ENCODE measurements at regions not wholly inside any gene's neighbourhood (a gene's known extent, or its start where the extent isn't known, plus 50 kb on each side); places are given as distances from the start of the nearest gene placed in this dataset.

- no peak for DNase-seq
These were observed 57.3 kb upstream of the PLSCR4 start for GRCh38 chr3:146308222-146308621.

GRCh38 chr3:146307456-146307725, 56.5 kb upstream of the PLSCR4 start:
- no peak for DNase-seq

DNA sequence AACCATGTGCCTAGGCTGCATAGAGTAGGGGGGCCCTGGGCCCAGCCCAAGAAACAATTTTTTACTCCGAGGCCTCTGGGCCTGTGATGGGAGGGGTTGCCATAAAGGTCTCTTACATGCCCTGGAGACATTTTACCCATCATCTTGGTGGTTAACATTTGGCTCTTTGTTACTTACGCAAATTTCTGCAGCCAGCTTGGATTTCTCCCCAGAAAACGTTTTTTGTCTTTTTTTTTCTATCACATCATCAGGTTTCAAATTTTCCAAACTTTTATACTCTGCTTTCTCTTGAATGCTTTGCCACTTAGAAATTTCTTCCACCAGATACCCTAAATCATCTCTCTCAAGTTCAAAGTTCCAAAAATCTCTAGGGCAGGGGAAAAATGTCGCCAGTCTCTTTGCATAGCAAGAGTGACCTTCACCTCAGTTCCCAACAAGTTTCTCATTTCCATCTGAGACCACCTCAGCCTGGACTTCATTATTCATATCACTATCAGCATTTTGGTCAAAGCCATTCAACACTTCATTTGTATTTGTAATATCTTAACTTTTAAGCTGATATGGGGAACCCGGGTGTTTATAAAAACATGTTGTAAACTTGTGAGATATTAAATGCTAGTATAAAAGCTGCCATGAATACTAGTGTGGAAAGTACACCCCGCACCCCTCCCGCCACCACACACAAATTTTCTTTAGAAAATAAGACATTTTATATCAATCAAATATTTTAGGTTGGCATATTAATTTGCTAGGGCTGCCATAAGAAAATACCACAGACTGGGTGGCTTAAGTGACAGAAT, 56.0 kb upstream of the PLSCR4 start:
- DNase-seq = no peak

DNA sequence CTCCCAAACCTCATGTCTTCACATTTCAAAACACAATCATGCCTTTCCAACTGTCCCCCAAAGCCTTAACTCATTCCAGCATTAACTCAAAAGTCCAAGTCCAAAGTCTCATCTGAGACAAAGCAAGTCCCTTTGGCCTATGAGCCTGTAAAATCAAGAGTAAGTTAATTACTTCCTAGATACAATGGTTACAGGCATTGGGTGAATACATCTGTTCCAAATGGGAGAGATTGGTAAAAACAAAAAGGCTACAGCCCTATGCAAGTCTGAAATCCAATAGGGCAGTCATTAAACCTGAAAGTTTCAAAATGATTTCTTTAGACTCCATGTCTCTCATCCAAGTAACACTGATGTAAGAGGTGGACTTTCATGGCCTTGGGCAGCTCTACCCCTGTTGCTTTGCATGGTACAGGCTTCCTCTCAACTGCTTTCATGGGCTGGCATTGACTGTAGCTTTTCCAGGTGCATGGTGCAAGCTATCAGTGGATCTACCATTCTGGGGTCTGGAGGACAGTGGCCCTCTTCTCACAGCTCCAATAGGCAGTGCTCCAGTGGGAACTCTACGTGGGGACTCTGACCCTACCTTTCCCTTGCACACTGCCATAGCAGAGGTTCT, 55.0 kb upstream of the PLSCR4 start:
- no peak for DNase-seq

DNA sequence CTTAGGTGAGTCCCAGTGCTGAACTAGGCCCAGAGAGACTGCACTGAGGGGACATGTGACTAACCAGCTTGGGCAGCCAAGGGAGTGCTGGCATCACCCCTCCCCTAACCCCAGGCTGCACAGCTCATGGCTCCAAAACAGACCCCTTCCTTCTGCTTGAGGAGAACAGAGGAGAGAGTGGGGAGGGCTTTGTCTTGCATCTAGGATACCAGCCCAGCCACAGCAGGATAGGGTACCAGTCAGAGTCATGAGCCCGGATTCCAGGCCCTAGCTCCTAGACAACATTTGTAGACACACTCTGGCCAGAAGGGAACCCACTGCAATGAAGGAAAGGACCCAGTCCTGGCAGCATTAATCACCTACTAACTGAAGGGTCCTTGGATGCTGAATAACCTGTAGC, 49.9 kb upstream of the PLSCR4 start:
- no peak for DNase-seq

Measured in retina (tissue), 1 donor.